HEK293 (cell line): ENCODE measurements at regions not wholly inside any gene's neighbourhood (a gene's known extent, or its start where the extent isn't known, plus 50 kb on each side); places are given as distances from the start of the nearest gene placed in this dataset.

Experiments
- TCF7L2 ChIP-seq: IDR thresholded peaks from 2 replicates; pipeline ENCODE4 v1.6.1; 2011; ENCODE audit warnings: low read depth, mild to moderate bottlenecking, inconsistent platforms, low read length, moderate library complexity, borderline replicate concordance
- TRIM28 ChIP-seq: IDR thresholded peaks from 2 replicates; pipeline ENCODE4 v1.6.1; 2011; ENCODE audit warnings: low read length, control low read depth, borderline replicate concordance
- ZNF274 ChIP-seq, 2 experiments: fragments of 200-500 bp in 1 of 2; fragments of 450-650 bp in 1 of 2; sonication (Bioruptor generic) in 1 of 2; formaldehyde crosslinking in 1 of 2; IDR thresholded peaks; 2 replicates each; pipeline versions ENCODE4 v1.5.1 to v1.6.1; 2014 to 2016; ENCODE audit warnings: borderline replicate concordance in 1 of 2, inconsistent platforms in 1 of 2, low read length in 1 of 2, missing biosample characterization in 1 of 2, missing genetic modification characterization in 1 of 2
- ZSCAN30 ChIP-seq: fragments of 450-650 bp; IDR thresholded peaks from 2 replicates; pipeline ENCODE4 v1.5.1; 2018; ENCODE audit warnings: missing biosample characterization, mild to moderate bottlenecking, missing genetic modification characterization, moderate library complexity
- TF ChIP-seq, protein P1 (sequence below): fragments of 450-650 bp; formaldehyde crosslinking; IDR thresholded peaks from 2 replicates; pipeline ENCODE4 v1.5.1; 2016; ENCODE audit warnings: missing biosample characterization, missing genetic modification characterization
- TF ChIP-seq, protein P2 (sequence below): fragments of 450-650 bp; formaldehyde crosslinking; IDR thresholded peaks from 2 replicates; pipeline ENCODE4 v1.5.1; 2016; ENCODE audit warnings: missing biosample characterization, missing genetic modification characterization
- TF ChIP-seq, protein P3 (sequence below): fragments of 450-650 bp; formaldehyde crosslinking; IDR thresholded peaks from 2 replicates; pipeline ENCODE4 v1.5.1; 2016; ENCODE audit warnings: missing biosample characterization, missing genetic modification characterization

DNA sequence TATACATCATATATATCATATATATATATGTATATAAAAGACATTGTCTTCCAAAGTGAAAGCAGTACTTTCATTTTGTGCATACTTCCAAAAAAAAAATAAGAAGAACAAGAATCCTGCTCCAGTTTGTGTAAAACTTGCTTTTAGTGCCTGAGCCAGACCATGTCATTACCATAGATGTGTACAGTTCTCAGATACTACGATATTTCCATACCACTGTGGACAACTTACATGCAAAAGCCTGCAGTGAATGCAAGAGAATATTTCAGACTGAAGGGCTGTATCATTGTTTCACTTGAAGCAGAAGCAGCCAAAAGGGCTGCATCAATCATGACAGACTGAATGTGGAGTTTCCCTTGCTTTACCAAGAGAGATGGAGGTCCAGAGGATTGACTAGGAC lies 72.6 kb upstream of the CYLC2 start:
- TF ChIP-seq TRIM28 (no peak), ZNF274 (IDR thresholded peaks at IDR 0.05; ENCODE audit: low read length) (no peak), ZNF274 (tag by site-specific recombination; IDR thresholded peaks at IDR 0.05; ENCODE audit: borderline replicate concordance) (no peak), ZSCAN30 (tag by site-specific recombination) (no peak), TCF7L2 (no peak)
- TF ChIP-seq, protein P1, sequence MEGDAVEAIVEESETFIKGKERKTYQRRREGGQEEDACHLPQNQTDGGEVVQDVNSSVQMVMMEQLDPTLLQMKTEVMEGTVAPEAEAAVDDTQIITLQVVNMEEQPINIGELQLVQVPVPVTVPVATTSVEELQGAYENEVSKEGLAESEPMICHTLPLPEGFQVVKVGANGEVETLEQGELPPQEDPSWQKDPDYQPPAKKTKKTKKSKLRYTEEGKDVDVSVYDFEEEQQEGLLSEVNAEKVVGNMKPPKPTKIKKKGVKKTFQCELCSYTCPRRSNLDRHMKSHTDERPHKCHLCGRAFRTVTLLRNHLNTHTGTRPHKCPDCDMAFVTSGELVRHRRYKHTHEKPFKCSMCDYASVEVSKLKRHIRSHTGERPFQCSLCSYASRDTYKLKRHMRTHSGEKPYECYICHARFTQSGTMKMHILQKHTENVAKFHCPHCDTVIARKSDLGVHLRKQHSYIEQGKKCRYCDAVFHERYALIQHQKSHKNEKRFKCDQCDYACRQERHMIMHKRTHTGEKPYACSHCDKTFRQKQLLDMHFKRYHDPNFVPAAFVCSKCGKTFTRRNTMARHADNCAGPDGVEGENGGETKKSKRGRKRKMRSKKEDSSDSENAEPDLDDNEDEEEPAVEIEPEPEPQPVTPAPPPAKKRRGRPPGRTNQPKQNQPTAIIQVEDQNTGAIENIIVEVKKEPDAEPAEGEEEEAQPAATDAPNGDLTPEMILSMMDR, result no peak
- TF ChIP-seq, protein P2, sequence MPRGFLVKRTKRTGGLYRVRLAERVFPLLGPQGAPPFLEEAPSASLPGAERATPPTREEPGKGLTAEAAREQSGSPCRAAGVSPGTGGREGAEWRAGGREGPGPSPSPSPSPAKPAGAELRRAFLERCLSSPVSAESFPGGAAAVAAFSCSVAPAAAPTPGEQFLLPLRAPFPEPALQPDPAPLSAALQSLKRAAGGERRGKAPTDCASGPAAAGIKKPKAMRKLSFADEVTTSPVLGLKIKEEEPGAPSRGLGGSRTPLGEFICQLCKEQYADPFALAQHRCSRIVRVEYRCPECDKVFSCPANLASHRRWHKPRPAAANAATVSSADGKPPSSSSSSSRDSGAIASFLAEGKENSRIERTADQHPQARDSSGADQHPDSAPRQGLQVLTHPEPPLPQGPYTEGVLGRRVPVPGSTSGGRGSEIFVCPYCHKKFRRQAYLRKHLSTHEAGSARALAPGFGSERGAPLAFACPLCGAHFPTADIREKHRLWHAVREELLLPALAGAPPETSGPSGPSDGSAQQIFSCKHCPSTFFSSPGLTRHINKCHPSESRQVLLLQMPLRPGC, result no peak
- TF ChIP-seq, protein P3, sequence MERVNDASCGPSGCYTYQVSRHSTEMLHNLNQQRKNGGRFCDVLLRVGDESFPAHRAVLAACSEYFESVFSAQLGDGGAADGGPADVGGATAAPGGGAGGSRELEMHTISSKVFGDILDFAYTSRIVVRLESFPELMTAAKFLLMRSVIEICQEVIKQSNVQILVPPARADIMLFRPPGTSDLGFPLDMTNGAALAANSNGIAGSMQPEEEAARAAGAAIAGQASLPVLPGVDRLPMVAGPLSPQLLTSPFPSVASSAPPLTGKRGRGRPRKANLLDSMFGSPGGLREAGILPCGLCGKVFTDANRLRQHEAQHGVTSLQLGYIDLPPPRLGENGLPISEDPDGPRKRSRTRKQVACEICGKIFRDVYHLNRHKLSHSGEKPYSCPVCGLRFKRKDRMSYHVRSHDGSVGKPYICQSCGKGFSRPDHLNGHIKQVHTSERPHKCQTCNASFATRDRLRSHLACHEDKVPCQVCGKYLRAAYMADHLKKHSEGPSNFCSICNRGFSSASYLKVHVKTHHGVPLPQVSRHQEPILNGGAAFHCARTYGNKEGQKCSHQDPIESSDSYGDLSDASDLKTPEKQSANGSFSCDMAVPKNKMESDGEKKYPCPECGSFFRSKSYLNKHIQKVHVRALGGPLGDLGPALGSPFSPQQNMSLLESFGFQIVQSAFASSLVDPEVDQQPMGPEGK, result no peak
